GM19372 (cell line): ENCODE measurements at regions not wholly inside any gene's neighbourhood (a gene's known extent, or its start where the extent isn't known, plus 50 kb on each side); places are given as distances from the start of the nearest gene placed in this dataset.
"Not testable (repeated sequence)": the region's sequence is repeated elsewhere in the genome, so short reads cannot be mapped to it uniquely, and the experiment has no call there.

Experiments used
- ATAC-seq: cut with Tn5 transposase; IDR thresholded peaks from one replicate; pipeline ENCODE4 v1.9.1; 2021; ENCODE audit warnings: mild to moderate bottlenecking, low read depth, moderate library complexity; ENCODE audit not compliant: unreplicated experiment

GRCh38 chr1:192475970-192476369, 99.6 kb upstream of the RGS1 start:
- no peak for ATAC-seq

GRCh38 chr1:192476802-192477298, 98.7 kb upstream of the RGS1 start:
- peak; percentile 65 for ATAC-seq

DNA sequence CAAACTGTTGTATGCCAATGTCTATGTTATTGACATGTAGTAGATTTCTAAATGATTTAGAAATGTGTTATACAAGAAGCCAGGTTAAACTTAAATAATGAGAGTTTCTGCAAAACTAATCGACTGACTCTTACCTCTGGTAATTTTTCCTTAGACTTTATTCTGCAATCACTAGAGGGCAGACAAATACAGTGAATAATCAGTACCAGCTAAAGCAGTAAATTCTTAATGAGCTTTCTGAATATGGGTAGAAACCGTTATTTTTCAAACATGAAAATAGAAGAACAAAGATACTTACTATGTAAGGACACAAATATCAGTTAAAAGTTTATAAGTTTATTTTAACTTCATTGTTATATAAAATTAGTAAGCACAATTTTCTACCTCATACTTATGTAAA, 97.9 kb upstream of the RGS1 start:
- ATAC-seq, result peak; percentile 65

DNA sequence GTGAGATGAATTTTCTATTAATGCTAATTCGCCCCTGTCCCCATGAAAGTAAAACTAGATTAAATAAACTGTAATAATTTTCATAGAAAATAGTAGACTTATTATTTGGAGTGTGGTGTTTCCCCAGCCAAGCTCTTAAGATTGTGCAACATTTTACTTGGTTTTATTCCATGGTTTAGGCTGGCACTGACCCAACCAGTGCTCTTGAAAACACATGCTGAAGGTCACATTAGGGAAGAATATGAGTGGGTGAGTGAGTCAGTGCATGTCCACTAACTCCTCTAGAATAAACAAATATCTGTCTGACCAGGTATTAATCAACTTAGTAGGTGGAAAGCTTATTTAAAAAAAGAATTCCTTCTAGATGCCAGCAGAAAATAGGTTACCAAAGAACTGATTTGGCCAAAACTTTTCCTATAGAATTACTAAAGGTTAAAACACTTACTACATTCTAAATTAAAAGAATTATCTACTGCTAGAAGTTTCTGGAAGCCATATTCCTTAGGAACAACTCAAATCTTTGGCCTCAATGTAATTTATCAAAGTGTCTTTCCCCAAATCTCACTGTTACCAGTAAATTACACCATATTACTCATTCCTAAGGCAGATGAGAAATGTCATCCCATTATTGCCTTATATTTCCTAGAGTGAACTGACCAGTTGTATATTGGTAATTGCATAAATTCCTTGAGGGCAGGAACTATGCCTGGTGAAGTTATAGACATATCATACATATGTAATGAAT, 89.7 kb upstream of the RGS1 start:
- no peak for ATAC-seq

DNA sequence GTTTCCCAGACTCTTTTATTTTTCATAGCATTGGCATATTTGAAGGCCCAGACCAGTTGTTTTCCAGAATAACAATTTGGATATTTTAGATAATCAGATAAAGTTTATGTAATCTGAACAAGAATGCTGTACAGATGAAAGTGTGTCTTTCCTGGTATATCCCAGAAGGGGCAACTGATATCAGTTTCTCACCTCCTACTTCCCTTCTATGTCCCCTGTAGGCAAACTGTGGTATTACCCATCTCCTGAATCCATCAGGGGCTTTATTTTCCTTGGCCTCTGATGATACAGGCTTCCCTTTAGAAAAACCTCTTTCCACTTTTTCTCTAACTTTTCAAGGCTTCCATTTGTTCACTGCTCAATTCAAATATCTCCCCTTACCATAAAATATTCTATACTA, 87.5 kb upstream of the RGS1 start:
- ATAC-seq, result no peak

GRCh38 chr1:192489047-192489446, 86.5 kb upstream of the RGS1 start:
- ATAC-seq, result no peak

DNA sequence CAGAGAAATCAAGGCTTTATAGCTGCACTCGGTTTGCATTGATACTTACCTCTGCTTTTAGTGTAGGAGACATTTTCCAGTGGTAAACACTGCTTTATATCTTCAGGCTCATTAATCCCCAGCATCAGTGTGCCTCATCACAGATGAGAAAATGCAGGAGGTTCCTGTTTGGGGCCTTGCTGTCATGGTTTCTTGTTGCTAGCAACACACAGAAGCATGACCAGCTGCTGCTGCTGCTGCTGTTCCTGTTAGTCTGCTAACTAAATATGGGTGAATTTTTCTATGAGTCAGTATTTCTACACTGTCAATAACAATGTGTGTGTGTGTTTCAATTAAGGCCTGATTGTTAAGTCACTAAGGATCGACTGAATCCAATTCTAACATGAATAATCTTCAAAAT, 85.8 kb upstream of the RGS1 start:
- ATAC-seq, result peak; percentile 75

DNA sequence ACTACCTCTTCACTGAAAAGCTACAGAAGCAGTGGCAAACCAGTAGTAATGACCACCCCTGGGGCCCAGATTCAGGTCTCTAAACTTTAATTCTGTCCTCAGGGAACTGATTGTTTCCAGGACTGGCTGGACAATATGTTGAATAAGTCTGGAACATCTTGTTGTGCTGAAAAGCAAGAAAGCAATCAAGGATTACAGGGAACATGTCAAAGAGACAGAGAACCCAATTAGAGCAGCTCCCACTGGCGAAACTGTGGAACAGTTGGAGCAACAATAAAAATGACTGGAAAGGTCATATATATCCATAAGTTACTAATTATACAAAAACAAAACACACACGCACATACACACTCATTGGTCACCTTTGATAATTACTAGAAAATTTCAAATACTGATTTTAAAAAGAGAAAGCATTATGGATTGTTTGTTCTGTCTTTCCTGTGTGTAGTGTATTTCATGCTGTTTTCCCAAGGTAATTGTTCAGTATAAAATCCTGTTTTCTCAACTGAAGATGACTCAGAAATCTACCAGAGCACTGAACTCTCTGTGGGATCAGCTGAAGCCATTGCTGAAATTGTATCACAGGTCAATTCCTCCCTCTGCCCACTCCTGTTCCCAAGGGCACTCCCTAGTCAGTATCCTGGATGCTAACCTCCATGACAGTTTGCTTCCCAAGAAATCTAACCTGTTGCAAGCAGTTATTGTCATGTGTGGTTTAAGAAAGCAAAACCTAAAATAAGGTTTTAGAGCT, 83.6 kb upstream of the RGS1 start:
- ATAC-seq, result no peak

GRCh38 chr1:192493584-192493983, 82.0 kb upstream of the RGS1 start:
- no peak for ATAC-seq

DNA sequence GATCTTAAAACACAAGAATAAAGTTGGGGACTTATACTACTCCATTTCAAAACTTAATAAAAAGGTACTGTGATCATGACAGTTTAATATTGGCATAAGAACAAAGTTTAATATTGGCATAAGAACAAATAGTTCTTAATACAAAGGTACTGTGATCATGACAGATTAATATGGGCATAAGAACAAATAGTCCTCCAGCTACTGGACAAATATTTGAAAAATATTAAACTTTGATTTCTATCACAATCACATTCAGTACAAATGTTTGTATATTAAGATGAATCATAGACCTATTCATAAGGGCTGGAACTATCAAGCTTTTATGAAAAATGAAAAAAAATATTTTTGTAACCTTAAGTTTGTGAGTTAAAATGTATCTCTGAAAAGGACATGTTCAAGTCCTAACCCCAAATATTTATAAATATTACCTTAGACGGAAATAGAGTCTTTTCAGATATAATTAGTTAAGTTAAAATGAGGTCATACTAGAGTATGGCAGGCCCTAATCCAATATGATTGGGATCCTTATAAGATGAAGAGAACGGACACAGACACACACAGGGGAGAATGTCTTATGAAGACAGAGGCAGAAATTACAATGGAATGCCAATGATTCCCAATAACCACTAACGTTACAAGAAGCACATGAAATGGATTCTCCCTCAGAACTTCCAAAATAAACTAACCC, 79.1 kb upstream of the RGS1 start:
- ATAC-seq, result no peak

- no peak for ATAC-seq
Observed at GRCh38 chr1:192497214-192497794, 78.3 kb upstream of the RGS1 start.

DNA sequence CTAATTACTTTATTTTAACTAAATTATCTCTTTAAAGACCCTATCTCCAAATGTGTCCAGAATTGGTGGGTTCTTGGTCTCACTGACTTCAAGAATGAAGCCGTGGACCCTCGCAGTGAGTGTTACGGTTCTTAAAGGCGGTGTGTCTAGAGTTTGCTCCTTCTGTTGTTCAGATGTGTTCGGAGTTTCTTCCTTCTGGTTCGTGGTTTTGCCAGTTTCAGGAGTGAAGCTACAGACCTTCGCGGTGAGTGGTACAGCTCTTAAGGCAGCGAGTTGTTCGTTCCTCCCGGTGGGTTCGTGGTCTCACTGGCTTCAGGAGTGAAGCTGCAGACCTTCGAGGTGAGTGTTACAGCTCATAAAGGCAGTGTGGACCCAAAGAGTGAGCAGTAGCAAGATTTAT, 77.5 kb upstream of the RGS1 start:
- not testable (repeated sequence) for ATAC-seq

DNA sequence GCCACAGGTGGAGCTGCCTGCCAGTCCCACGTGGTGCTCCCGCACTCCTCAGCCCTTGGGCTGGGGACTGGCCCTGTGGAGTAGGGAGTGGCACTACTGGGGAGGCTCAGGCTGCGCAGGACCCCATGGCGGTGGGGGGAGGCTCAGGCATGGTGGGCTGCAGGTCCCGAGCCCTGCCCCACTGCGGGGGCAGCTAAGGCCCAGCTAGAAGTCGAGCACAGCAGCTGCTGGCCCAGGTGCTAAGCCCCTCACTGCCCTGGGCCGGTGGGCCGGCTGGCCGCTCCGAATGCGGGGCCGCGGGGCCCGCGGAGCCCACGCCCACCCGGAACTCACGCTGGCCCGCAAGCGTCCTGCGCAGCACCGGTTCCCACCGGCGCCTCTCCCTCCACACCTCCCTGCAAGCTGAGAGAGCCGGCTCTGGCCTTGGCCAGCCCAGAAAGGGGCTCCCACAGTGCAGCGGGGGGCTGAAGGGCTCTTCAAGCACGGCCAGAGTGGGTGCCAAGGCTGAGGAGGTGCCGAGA, 76.5 kb upstream of the RGS1 start:
- not testable (repeated sequence) for ATAC-seq

- ATAC-seq, result not testable (repeated sequence)
Observed at GRCh38 chr1:192500541-192500940, 75.0 kb upstream of the RGS1 start.

- peak; percentile 100 for ATAC-seq
Observed at GRCh38 chr1:192506741-192507155, 68.8 kb upstream of the RGS1 start.

DNA sequence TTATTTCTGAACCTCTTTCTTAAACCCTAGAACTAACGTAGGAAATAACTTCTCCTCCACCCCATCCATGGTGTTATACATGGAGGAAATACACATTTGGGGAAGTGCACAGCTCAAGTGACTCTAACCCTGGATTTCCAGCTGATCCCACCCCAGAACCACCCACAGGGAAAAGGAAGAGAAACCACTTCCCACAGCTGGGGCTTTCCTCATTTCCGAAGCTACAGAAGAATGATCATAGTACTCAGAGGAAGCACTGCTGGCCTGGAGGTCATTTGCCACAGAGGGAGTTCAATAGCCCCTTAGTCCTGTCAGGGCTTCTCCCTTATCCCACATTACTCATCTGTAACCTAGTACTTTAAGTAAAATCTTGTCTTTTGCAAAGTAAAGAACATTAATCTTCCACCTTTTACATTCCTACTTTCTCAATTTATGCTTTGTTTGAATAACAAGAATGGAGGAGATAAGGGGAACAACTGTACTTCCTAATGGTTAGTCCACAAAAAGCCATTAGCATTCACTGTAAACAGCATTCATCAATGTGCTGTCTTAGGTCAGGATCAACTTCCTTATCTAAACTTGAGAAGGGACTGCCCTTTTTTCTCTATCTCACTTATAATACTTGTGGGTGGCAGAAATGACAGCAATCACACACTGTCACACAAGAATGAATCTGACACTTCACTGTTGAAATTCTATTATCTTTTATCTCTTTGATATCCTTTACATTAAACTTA, 63.0 kb upstream of the RGS1 start:
- no peak for ATAC-seq

DNA sequence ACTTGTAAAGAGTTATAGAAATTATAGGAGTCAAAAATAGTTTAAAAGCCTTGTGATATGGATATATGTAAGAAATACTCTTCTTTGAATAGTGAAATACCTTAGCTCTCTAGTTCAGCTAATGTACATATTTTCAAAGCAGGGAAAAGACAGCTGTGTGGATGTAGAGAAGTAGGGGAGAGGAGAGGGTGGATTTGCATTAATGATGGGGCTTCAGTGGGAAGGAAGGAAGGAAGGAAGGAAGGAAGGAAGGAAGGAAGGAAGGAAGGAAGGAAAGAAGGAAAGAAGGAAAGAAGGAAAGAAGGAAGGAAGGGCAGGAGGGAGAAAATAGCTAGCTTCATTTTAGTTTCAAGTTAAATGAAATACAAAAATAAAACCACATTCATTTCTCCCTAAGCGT, 62.4 kb upstream of the RGS1 start:
- no peak for ATAC-seq

- no peak for ATAC-seq
Observed at GRCh38 chr1:192513697-192514096, 61.9 kb upstream of the RGS1 start.

DNA sequence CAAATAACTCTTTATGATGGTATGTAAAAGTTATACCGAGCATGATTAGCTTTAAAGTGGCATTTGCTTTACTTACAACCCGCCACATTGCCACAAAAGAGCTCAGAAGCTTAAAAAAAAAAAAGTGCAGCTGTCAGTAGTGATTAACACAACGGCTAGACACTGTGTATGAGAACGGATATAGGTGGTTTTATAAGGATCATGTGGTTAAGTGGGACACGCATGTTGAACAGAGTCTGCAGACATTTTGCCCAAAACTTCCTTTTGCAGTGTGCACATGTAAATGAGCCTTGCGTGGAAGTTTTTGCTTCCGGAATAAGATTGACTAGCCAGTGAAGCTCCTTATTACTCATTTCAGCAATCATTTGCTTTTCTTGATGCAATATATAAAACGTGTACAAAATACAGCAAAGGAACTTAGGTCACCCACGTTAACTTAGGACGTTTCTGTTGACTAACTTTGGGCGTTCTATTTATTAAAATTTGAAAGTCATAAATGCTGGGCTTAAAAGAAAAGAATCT, 58.7 kb upstream of the RGS1 start:
- peak; percentile 97 for ATAC-seq
